ENCODE measurements at regions not wholly inside any gene's neighbourhood (a gene's known extent, or its start where the extent isn't known, plus 50 kb on each side); places are given as distances from the start of the nearest gene placed in this dataset.

- DNase-seq: no peak
- H3K27me3 ChIP-seq (ENCODE audit: control insufficient read depth, insufficient read depth, low read length): no peaks in the 10 kb centered on the region
- H3K36me3 ChIP-seq (replicated peaks; ENCODE audit: control insufficient read depth, insufficient read depth, low read length): no peaks in the 10 kb centered on the region
- H3K4me3 ChIP-seq (ENCODE audit: insufficient read depth, low read depth, low read length): no peak overlapping the region
Observed at GRCh38 chr6:53744321-53744720, 50.5 kb upstream of the LRRC1 start.

GRCh38 chr6:53741034-53741823 is 53.6 kb upstream of the LRRC1 start:
- no peaks in the 10 kb centered on the region for H3K36me3 ChIP-seq (replicated peaks; ENCODE audit: control insufficient read depth, insufficient read depth, low read length)
- peak; percentile 34 for DNase-seq
- H3K4me3 ChIP-seq (ENCODE audit: insufficient read depth, low read depth, low read length): no peak overlapping the region
- H3K27me3 ChIP-seq (ENCODE audit: control insufficient read depth, insufficient read depth, low read length): no peaks in the 10 kb centered on the region

GRCh38 chr6:53737746-53738145 is 57.1 kb upstream of the LRRC1 start:
- Histone ChIP-seq H3K27me3 (ENCODE audit: control insufficient read depth, insufficient read depth, low read length) (no peaks in the 10 kb centered on the region), H3K4me3 (ENCODE audit: insufficient read depth, low read depth, low read length) (no peak overlapping the region), H3K36me3 (replicated peaks; ENCODE audit: control insufficient read depth, insufficient read depth, low read length) (no peaks in the 10 kb centered on the region)
- no peak for DNase-seq

GRCh38 chr6:53735896-53736295 is 58.9 kb upstream of the LRRC1 start:
- Histone ChIP-seq H3K4me3 (ENCODE audit: insufficient read depth, low read depth, low read length) (no peak overlapping the region), H3K27me3 (ENCODE audit: control insufficient read depth, insufficient read depth, low read length) (no peaks in the 10 kb centered on the region), H3K36me3 (replicated peaks; ENCODE audit: control insufficient read depth, insufficient read depth, low read length) (no peaks in the 10 kb centered on the region)
- DNase-seq: no peak

- H3K4me3 ChIP-seq (ENCODE audit: insufficient read depth, low read depth, low read length): no peak overlapping the region
- DNase-seq: peak; percentile 61
- H3K27me3 ChIP-seq (ENCODE audit: control insufficient read depth, insufficient read depth, low read length): no peaks in the 10 kb centered on the region
- H3K36me3 ChIP-seq (replicated peaks; ENCODE audit: control insufficient read depth, insufficient read depth, low read length): no peaks in the 10 kb centered on the region
Observed at GRCh38 chr6:53734473-53735299, 60.1 kb upstream of the LRRC1 start.

GRCh38 chr6:53731866-53732636 is 62.8 kb upstream of the LRRC1 start:
- DNase-seq: no peak
- Histone ChIP-seq H3K36me3 (replicated peaks; ENCODE audit: control insufficient read depth, insufficient read depth, low read length) (no peaks in the 10 kb centered on the region), H3K4me3 (ENCODE audit: insufficient read depth, low read depth, low read length) (no peak overlapping the region), H3K27me3 (ENCODE audit: control insufficient read depth, insufficient read depth, low read length) (no peaks in the 10 kb centered on the region)

GRCh38 chr6:53730767-53731166 is 64.0 kb upstream of the LRRC1 start:
- no peak for DNase-seq
- Histone ChIP-seq H3K4me3 (ENCODE audit: insufficient read depth, low read depth, low read length) (no peak overlapping the region), H3K36me3 (replicated peaks; ENCODE audit: control insufficient read depth, insufficient read depth, low read length) (no peaks in the 10 kb centered on the region), H3K27me3 (ENCODE audit: control insufficient read depth, insufficient read depth, low read length) (no peaks in the 10 kb centered on the region)

- H3K4me3 ChIP-seq (ENCODE audit: insufficient read depth, low read depth, low read length): no peak overlapping the region
- no peaks in the 10 kb centered on the region for H3K27me3 ChIP-seq (ENCODE audit: control insufficient read depth, insufficient read depth, low read length)
- DNase-seq: peak; percentile 62
- H3K36me3 ChIP-seq (replicated peaks; ENCODE audit: control insufficient read depth, insufficient read depth, low read length): no peaks in the 10 kb centered on the region
Observed at GRCh38 chr6:53728570-53729194, 63.1 kb upstream of the KLHL31 start.

GRCh38 chr6:53727748-53728147 is 62.2 kb upstream of the KLHL31 start:
- DNase-seq: no peak
- H3K36me3 ChIP-seq (replicated peaks; ENCODE audit: control insufficient read depth, insufficient read depth, low read length): no peaks in the 10 kb centered on the region
- no peaks in the 10 kb centered on the region for H3K27me3 ChIP-seq (ENCODE audit: control insufficient read depth, insufficient read depth, low read length)
- H3K4me3 ChIP-seq (ENCODE audit: insufficient read depth, low read depth, low read length): no peak overlapping the region

- no peaks in the 10 kb centered on the region for H3K27me3 ChIP-seq (ENCODE audit: control insufficient read depth, insufficient read depth, low read length)
- H3K36me3 ChIP-seq (replicated peaks; ENCODE audit: control insufficient read depth, insufficient read depth, low read length): no peaks in the 10 kb centered on the region
- DNase-seq: peak; percentile 86
- no peak overlapping the region for H3K4me3 ChIP-seq (ENCODE audit: insufficient read depth, low read depth, low read length)
Observed at GRCh38 chr6:53725791-53726575, 60.4 kb upstream of the KLHL31 start.

- Histone ChIP-seq H3K27me3 (ENCODE audit: control insufficient read depth, insufficient read depth, low read length) (no peaks in the 10 kb centered on the region), H3K36me3 (replicated peaks; ENCODE audit: control insufficient read depth, insufficient read depth, low read length) (no peaks in the 10 kb centered on the region)
- DNase-seq: peak; percentile 47
Observed at GRCh38 chr6:53724501-53724900, 58.9 kb upstream of the KLHL31 start.

GRCh38 chr6:53723331-53723730 is 57.8 kb upstream of the KLHL31 start:
- no peaks in the 10 kb centered on the region for H3K27me3 ChIP-seq (ENCODE audit: control insufficient read depth, insufficient read depth, low read length)
- no peaks in the 10 kb centered on the region for H3K36me3 ChIP-seq (replicated peaks; ENCODE audit: control insufficient read depth, insufficient read depth, low read length)
- DNase-seq: no peak
- H3K4me3 ChIP-seq (ENCODE audit: insufficient read depth, low read depth, low read length): no peak overlapping the region

More at GRCh38 chr6:53724501-53724900, 58.9 kb upstream of the KLHL31 start:
- no peak overlapping the region for H3K4me3 ChIP-seq (ENCODE audit: insufficient read depth, low read depth, low read length)

GRCh38 chr6:53721766-53722165 is 56.2 kb upstream of the KLHL31 start:
- H3K36me3 ChIP-seq (replicated peaks; ENCODE audit: control insufficient read depth, insufficient read depth, low read length): no peaks in the 10 kb centered on the region
- DNase-seq: no peak
- no peak overlapping the region for H3K4me3 ChIP-seq (ENCODE audit: insufficient read depth, low read depth, low read length)
- H3K27me3 ChIP-seq (ENCODE audit: control insufficient read depth, insufficient read depth, low read length): no peaks in the 10 kb centered on the region

Measured in H7 (cell line).